Nephron (organoid): ENCODE measurements at regions not wholly inside any gene's neighbourhood (a gene's known extent, or its start where the extent isn't known, plus 50 kb on each side); places are given as distances from the start of the nearest gene placed in this dataset.

Experiments used
- H3K27ac Mint-ChIP-seq, 3 experiments: 2 replicates each; pipeline ENCODE4 v1.8.0; 2020; ENCODE audit warnings: mixed read lengths in 3 of 3, mild to moderate bottlenecking in 2 of 3, moderate library complexity in 1 of 3
- H3K27me3 Mint-ChIP-seq: 2 replicates; pipeline ENCODE4 v1.8.0; 2021; ENCODE audit warnings: low read depth, mild to moderate bottlenecking, moderate library complexity, mixed read lengths
- H3K36me3 Mint-ChIP-seq: 2 replicates; pipeline ENCODE4 v1.8.0; 2020; ENCODE audit warnings: low read depth, mixed read lengths
- H3K4me1 Mint-ChIP-seq: 2 replicates; pipeline ENCODE4 v1.8.0; 2020; ENCODE audit warnings: mixed read lengths
- H3K4me3 Mint-ChIP-seq, 3 experiments: 2 replicates each; pipeline ENCODE4 v1.8.0; 2020; ENCODE audit warnings: mild to moderate bottlenecking in 3 of 3, mixed read lengths in 3 of 3, moderate library complexity in 2 of 3
- H3K9me3 Mint-ChIP-seq: 2 replicates; pipeline ENCODE4 v1.8.0; 2020; ENCODE audit warnings: mixed read lengths
- TF ChIP-seq, protein P1 (sequence below), 3 experiments: fragments of 200-600 bp; sonication (generic); IDR thresholded peaks; one replicate each; pipeline ENCODE4 v1.5.0; 2021; ENCODE audit warnings: antibody characterized with exemption in 3 of 3; ENCODE audit not compliant: unreplicated experiment in 3 of 3

DNA sequence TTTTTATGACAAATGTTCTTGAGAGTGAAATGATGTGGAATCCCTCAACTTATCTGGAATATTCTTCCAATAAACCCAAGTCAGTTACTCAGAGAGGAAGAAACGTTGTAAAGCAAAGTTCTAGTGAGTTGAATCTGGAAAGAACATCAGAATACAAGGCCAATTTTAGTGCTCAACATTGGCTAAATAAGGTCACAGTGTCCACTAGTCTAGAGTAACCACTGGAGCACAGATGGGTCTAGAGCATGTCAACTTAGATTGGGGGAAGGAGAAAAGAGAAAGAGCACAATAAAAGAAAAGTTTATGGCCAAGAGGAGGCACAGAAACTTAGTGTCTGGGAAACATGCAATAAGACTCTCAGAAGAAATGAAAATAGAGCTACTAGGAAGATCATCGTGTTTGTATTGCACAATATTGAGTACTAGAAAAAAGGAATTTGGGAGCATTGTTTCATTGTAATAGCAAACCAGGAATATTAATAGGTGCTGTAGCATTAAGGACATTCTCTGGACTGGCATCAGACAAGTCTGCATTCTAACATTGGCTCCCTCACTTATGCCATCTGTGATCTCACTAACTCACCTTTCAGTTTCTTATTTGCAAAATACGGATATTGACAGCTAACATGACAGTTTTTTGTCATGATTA is 1318.5 kb downstream of the PCDH9 start:
- no peak overlapping the region for H3K4me3 Mint-ChIP-seq
- H3K36me3 Mint-ChIP-seq, result no peaks in the 10 kb centered on the region
- no peaks in the 10 kb centered on the region for H3K4me1 Mint-ChIP-seq
- peaks cover 19% of the 10 kb centered on the region for H3K9me3 Mint-ChIP-seq
- no peak overlapping the region for H3K27ac Mint-ChIP-seq
- TF ChIP-seq, protein P1, sequence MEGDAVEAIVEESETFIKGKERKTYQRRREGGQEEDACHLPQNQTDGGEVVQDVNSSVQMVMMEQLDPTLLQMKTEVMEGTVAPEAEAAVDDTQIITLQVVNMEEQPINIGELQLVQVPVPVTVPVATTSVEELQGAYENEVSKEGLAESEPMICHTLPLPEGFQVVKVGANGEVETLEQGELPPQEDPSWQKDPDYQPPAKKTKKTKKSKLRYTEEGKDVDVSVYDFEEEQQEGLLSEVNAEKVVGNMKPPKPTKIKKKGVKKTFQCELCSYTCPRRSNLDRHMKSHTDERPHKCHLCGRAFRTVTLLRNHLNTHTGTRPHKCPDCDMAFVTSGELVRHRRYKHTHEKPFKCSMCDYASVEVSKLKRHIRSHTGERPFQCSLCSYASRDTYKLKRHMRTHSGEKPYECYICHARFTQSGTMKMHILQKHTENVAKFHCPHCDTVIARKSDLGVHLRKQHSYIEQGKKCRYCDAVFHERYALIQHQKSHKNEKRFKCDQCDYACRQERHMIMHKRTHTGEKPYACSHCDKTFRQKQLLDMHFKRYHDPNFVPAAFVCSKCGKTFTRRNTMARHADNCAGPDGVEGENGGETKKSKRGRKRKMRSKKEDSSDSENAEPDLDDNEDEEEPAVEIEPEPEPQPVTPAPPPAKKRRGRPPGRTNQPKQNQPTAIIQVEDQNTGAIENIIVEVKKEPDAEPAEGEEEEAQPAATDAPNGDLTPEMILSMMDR (IDR thresholded peaks at IDR 0.05; ENCODE audit: unreplicated experiment in 3 of 3), result no peak
- no peaks in the 10 kb centered on the region for H3K27me3 Mint-ChIP-seq

DNA sequence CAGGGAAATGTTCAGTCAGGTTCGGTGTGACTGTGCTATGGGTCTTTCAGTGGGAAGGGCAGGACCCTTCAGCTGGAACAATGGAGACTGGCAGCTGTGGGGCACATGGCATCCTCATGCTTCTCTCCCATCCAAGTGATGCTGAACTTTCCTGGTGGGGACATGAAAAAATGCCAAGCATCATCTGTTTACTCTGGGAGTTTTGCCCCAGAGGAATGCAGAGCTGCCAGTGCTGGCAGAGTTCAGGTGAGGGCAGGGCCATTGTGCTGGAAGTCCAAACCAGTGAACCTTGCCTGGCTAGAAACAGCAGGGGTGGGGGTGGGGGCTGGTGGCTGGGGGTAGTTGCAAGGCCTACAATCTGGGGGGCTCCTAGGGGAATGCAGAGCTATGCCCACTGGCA is 1320.6 kb downstream of the PCDH9 start:
- H3K27me3 Mint-ChIP-seq, result no peaks in the 10 kb centered on the region
- TF ChIP-seq, protein P1 (IDR thresholded peaks at IDR 0.05; ENCODE audit: unreplicated experiment in 3 of 3), result no peak
- no peaks in the 10 kb centered on the region for H3K36me3 Mint-ChIP-seq
- no peaks in the 10 kb centered on the region for H3K4me1 Mint-ChIP-seq
- H3K27ac Mint-ChIP-seq, result no peak overlapping the region
- H3K9me3 Mint-ChIP-seq, result peaks cover 26% of the 10 kb centered on the region
- no peak overlapping the region for H3K4me3 Mint-ChIP-seq

DNA sequence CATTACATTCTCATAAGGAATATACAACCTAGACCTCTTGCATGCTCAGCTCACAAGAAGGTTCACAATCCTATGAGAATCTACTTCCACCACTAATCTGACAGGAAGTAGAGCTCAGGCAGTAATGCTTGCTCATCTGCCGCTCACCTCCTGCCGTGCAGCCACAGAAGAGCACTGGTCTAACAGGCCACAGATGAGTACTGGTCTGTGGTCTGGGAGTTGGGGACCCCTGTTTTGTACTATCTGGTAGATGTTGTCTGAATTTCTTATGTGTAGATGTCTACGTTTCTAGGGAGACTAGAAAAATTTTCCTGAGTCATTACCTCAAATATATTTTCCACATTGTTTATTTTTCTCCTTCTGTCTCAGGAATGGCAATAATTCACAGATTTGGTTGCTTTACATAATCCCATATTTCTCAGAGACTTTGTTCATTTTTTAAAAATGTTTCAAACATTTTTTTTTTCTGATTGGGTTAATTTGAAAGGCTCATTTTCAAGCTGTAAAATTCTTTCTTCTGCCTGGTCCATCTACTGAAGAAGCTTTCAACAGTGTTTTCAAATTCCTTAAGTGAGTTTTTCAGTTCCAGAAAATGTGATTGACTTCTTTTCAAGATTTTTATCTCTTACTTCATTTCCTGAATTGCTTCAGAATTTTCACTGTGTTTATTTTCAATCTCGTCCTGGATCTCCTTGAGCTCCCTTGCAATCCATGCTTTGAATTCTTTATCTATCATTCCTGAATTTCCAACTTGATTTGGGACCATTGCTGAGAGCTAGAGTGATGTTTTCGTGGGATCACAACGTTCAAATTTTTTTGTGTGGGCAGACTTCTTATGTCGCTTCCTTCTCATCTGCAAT is 1322.2 kb downstream of the PCDH9 start:
- Mint-ChIP-seq H3K27me3 (no peaks in the 10 kb centered on the region), H3K4me3 (no peak overlapping the region), H3K27ac (no peak overlapping the region), H3K9me3 (peaks cover 26% of the 10 kb centered on the region), H3K36me3 (no peaks in the 10 kb centered on the region), H3K4me1 (no peaks in the 10 kb centered on the region)
- TF ChIP-seq, protein P1 (IDR thresholded peaks at IDR 0.05; ENCODE audit: unreplicated experiment in 3 of 3), result no peak

DNA sequence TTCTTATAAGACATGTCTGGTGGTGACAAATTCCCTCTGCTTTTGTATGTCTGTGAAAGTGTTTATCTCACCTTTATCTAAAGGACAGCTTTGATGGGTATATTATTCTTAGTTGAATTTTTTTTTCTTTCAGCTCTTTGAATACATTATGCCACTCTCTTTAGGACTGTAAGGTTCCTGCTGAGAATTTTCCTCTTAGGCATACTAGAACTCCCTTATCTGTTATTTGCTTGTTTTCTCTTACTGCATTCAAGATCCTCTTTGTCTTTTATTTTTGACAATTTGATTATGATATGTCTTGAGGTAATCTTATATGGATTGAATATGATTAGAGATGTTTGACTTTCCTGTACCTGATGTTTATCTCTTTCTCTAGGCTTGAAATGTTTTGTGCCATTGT is 1328.4 kb downstream of the PCDH9 start:
- Mint-ChIP-seq H3K36me3 (no peaks in the 10 kb centered on the region), H3K27me3 (no peaks in the 10 kb centered on the region), H3K27ac (no peak overlapping the region), H3K9me3 (peaks cover 20% of the 10 kb centered on the region), H3K4me3 (no peak overlapping the region), H3K4me1 (no peaks in the 10 kb centered on the region)
- TF ChIP-seq, protein P1 (IDR thresholded peaks at IDR 0.05; ENCODE audit: unreplicated experiment in 3 of 3), result no peak

DNA sequence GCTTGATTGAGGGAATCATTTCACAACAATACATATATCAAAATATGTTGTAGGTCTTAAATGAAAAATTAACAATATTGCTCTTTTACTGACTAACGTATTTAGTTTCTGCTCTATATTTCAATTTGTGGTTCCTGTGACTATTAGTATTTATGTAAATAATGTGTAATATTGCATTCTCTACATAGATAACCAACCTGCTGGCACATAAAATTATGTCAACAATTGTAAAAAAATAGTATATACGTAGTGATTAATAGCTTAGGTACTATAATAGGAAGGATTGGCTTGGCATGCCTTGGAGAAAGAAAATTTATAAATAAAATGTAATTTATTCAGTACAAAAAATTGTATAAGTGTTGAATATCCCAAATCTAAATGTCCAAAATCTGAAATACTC is 1336.1 kb downstream of the PCDH9 start:
- Mint-ChIP-seq H3K27me3 (no peaks in the 10 kb centered on the region), H3K4me1 (no peaks in the 10 kb centered on the region), H3K9me3 (peaks cover 2% of the 10 kb centered on the region), H3K4me3 (no peak overlapping the region), H3K36me3 (no peaks in the 10 kb centered on the region), H3K27ac (no peak overlapping the region)
- TF ChIP-seq, protein P1 (IDR thresholded peaks at IDR 0.05; ENCODE audit: unreplicated experiment in 3 of 3), result no peak
